ENCODE measurements at regions not wholly inside any gene's neighbourhood (a gene's known extent, or its start where the extent isn't known, plus 50 kb on each side); places are given as distances from the start of the nearest gene placed in this dataset.

DNA sequence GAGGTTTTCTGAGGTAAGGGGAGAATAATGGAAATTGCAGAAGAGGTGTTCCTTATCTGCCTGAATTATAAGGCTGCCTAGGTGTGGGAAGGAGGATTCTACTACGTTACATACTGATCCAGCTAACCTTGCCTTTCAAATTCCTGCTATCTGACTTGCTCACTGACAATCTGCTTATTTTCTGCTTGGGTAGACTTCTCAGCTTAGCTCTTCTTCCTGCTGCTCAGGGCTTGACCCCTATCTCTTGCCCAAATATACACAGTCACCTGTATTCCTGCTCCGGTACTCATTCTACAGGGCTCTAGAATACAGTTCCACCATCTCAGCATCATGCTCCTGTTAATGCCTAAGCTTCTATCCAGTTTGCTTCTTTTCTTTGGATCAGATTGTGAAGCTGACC is 1607.6 kb downstream of the OLFM4 start:
- TF ChIP-seq POLR2A (IDR thresholded peaks at IDR 0.05): no peak
- TF ChIP-seq, protein P1, sequence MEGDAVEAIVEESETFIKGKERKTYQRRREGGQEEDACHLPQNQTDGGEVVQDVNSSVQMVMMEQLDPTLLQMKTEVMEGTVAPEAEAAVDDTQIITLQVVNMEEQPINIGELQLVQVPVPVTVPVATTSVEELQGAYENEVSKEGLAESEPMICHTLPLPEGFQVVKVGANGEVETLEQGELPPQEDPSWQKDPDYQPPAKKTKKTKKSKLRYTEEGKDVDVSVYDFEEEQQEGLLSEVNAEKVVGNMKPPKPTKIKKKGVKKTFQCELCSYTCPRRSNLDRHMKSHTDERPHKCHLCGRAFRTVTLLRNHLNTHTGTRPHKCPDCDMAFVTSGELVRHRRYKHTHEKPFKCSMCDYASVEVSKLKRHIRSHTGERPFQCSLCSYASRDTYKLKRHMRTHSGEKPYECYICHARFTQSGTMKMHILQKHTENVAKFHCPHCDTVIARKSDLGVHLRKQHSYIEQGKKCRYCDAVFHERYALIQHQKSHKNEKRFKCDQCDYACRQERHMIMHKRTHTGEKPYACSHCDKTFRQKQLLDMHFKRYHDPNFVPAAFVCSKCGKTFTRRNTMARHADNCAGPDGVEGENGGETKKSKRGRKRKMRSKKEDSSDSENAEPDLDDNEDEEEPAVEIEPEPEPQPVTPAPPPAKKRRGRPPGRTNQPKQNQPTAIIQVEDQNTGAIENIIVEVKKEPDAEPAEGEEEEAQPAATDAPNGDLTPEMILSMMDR (IDR thresholded peaks at IDR 0.05): no peak

Data from heart left ventricle (tissue), 13 donors.